Ishikawa (cell line): ENCODE measurements at regions not wholly inside any gene's neighbourhood (a gene's known extent, or its start where the extent isn't known, plus 50 kb on each side); places are given as distances from the start of the nearest gene placed in this dataset.

Source experiments
- CEBPB ChIP-seq: IDR thresholded peaks from 2 replicates; pipeline ENCODE4 v1.6.1; 2012
- CREB1 ChIP-seq: IDR thresholded peaks from 2 replicates; pipeline ENCODE4 v1.6.1; 2012; ENCODE audit warnings: low read depth
- EGR1 ChIP-seq: IDR thresholded peaks from 2 replicates; pipeline ENCODE4 v1.6.1; 2012
- EP300 ChIP-seq: IDR thresholded peaks from 2 replicates; pipeline ENCODE4 v1.6.1; 2012; ENCODE audit warnings: borderline replicate concordance
- FOXM1 ChIP-seq: IDR thresholded peaks from 2 replicates; pipeline ENCODE4 v1.6.1; 2012; ENCODE audit warnings: low read depth, borderline replicate concordance
- MAX ChIP-seq: IDR thresholded peaks from 2 replicates; pipeline ENCODE4 v1.6.1; 2012
- NFIC ChIP-seq: IDR thresholded peaks from 2 replicates; pipeline ENCODE4 v1.6.1; 2012
- RAD21 ChIP-seq: IDR thresholded peaks from 2 replicates; pipeline ENCODE4 v1.6.1; 2012; ENCODE audit warnings: low read depth
- REST ChIP-seq: IDR thresholded peaks from 2 replicates; pipeline ENCODE4 v1.6.1; 2012; ENCODE audit warnings: low read depth, mild to moderate bottlenecking
- TAF1 ChIP-seq: IDR thresholded peaks from 2 replicates; pipeline ENCODE4 v1.6.1; 2012; ENCODE audit warnings: low read depth, mild to moderate bottlenecking
- TCF12 ChIP-seq: IDR thresholded peaks from 2 replicates; pipeline ENCODE4 v1.6.1; 2012; ENCODE audit warnings: low read depth
- TEAD4 ChIP-seq: IDR thresholded peaks from 2 replicates; pipeline ENCODE4 v1.6.1; 2012
- USF1 ChIP-seq: IDR thresholded peaks from 2 replicates; pipeline ENCODE4 v1.6.1; 2012
- YY1 ChIP-seq: IDR thresholded peaks from 2 replicates; pipeline ENCODE4 v1.6.1; 2012; ENCODE audit warnings: low read depth
- ZBTB7A ChIP-seq: IDR thresholded peaks from 2 replicates; pipeline ENCODE4 v1.6.1; 2012; ENCODE audit warnings: low read depth

GRCh38 chr13:34842466-34842865, 99.6 kb upstream of the NBEA start:
- TF ChIP-seq USF1 (no peak), FOXM1 (no peak)

GRCh38 chr13:34847766-34848165, 94.3 kb upstream of the NBEA start:
- TF ChIP-seq FOXM1 (no peak), NFIC (no peak), TAF1 (no peak), EGR1 (no peak), MAX (no peak), RAD21 (no peak), ZBTB7A (no peak), CEBPB (no peak), USF1 (no peak)

DNA sequence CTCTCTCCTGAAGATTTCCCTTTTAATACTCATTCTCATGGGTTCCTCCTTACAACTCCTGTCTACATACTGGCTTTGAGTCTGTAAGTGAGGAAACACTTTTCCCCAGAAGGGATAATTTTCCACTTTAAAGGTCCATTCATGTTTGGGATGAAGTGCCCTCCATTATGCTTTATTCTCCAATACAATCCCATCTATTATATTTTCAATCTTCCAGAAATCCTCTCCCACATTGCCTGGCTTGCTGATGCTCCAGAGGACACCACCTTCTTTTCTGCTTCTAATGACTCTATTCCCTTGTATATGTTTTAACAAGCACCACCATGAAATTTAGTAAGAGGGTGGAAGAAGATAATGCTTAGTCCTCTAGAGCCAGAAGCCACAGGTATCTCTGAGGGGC, 92.7 kb upstream of the NBEA start:
- TF ChIP-seq TEAD4 (no peak), YY1 (no peak)

DNA sequence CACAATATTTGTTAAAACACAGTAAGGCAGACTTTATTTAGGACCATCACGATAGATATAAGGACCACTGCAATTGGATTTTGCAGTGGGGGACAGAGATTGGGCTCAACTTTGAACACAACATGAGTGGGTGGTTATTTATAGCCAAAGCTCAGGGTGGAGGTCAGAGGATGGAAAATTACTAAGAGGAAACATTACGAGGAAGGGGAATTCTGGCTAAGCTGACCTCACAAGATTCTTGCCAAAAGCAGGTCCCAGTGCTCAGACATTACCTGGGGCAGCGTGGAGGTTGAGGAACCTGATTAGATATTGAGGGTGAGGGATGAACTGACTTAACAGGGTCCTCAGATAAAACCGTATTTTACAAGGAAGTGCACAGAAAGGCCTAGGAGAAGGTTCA, 88.9 kb upstream of the NBEA start:
- no peak for TF ChIP-seq NFIC
- TF ChIP-seq CREB1 = no peak
- TF ChIP-seq REST = no peak

DNA sequence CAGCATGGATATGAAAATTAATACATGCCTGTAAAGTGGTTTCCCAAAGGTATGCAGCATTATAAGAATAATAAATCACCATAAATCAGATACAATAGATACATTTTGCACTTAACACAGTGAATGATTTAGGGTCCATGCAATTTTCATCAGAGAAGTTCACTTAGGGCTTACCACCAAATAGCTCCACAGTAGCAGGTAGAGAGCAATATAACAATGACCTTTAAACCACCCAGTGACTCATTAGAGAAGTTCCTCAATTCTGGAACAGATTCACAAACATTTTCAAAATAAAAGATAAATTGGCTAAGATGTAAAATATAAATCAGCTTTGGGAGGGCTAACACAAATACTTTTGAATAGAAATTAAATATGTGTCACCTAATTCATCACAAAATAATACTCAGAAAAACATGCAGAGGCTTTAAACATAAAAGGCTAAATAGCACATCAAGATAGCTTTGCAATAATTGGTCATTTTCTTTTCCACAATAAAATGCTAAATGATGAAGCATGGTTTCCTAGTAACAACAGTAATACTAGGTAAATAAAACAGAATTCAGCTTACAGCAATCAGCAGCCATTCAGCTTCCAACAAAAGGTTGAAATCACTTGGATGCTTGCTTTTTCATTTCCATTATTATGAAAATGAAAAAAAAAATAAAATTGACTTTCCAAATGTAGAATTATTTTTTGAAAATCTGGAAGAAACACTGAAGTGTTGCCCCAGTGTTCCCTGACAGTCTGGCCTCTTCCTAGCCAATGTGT, 84.3 kb upstream of the NBEA start:
- TF ChIP-seq MAX (no peak), FOXM1 (no peak), USF1 (no peak), YY1 (no peak), RAD21 (no peak), REST (no peak), EGR1 (no peak), TCF12 (no peak), EP300 (no peak), TAF1 (no peak)

DNA sequence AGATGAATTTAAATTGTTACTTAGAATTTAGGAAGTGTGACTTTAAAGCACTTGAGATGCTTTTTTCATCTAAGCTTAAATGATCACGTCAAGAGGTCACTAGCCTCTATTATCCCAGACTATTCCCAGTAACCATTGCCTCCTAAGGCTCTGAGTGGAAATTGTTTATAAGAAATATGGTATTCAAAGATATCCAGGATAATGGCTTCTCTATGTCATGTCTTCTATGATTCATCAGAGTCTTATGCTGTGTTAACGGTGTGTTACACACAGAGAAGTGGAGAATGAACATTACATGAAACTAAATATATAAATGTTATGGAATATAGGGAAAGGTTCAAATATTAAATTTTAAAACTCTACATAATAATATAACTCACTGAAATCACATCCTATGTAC, 79.8 kb upstream of the NBEA start:
- TF ChIP-seq TCF12 (no peak), TEAD4 (no peak), FOXM1 (no peak), CEBPB (no peak), USF1 (no peak), ZBTB7A (no peak), EP300 (no peak), REST (no peak), NFIC (no peak), EGR1 (no peak), RAD21 (no peak), YY1 (no peak), TAF1 (no peak), CREB1 (no peak), MAX (no peak)
